ENCODE measurements at regions not wholly inside any gene's neighbourhood (a gene's known extent, or its start where the extent isn't known, plus 50 kb on each side); places are given as distances from the start of the nearest gene placed in this dataset.
A peak's percentile ranks its signal among the peaks of the same experiment; 100 is the strongest.
"Not testable (repeated sequence)": the region's sequence is repeated elsewhere in the genome, so short reads cannot be mapped to it uniquely, and the experiment has no call there.

DNA sequence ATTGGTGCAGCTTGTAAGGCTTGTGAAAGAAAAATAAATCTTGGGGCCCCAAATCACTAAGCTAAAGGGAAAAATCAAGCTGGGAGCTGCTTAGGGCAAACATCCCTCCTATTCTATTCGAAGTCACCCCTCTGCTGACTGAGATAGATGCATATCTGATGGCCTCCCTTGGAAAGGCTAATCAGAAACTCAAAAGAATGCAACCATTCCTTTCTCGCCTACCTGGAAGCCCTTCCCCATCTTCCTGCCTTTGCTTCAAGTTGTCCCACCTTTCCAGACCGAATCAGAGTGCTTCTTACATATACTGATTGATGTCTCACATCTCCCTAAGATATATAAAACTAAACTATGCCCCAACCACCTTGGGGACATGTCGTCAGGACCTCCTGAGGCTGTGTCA lies 240.3 kb downstream of the SKIDA1 start:
- DNase-seq, result no peak

DNA sequence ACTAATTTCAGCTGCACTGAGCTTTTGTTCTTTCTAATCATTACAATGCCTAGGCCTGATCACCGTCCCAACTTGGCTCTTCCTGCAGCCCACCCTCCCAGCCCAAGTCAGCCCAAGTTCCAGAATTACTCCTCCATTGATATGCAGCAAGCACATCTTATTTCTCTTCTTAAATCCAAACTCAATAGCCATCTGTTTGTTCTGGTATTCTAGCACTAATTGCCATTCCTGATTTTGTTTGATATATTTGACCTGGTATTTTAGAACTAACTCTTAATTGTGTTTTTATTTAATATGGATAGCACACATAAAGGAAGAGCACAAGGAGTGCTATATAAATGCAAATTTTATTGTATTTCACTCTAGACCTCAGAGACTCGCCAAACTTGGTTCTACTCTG lies 241.2 kb downstream of the SKIDA1 start:
- DNase-seq, result no peak

DNA sequence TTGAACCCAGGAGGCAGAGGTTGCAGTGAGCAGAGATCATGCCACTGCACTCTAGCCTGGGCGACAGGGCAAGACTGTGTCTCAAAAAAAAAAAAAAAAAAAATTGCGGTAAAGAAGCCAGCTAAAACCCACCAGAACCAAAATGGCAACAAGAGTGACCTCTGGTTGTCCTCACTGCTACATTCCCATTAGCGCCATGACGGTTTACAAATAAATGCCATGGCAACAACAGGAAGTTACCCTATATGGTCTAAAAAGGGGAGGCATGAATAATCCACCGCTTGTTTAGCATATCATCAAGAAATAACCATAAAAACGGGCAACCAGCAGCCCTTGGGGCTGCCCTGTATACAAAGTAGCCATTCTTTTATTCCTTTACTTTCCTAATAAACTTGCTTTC lies 242.4 kb downstream of the SKIDA1 start:
- DNase-seq, result not testable (repeated sequence)

DNA sequence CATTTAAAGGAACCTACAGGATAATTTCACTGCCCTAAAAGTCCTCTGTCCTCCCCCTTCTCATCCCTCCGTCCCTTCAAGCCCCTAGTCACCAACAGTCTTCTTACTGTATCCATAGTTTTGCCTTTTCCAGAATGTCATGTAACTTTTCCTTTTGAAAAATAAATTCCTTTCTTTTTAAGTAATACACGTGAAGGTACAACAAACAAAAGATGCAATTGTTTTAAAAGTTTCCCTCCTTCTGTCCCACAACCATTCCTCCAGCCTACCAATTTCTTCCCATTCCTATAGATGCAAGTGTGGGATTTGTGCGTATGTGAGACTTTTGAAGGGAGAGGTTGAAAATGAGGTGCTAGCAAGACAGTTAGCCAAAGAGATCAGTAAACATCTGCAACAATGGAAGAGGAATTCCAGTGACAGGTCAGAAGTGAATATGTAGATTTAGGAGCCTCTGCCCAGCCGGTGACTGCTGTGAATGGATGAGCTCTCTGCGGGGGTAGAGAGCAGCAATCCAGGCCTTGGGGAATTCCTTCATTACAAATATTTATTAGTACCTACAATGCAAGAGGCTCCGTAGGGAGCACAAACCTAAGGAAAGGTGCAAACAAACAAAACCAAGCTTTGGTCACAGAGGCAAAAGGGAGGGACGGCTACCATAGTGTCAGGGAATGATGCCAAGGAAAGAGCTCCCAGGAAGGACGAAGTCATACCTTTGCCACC lies 243.6 kb downstream of the SKIDA1 start:
- DNase-seq, result no peak

DNA sequence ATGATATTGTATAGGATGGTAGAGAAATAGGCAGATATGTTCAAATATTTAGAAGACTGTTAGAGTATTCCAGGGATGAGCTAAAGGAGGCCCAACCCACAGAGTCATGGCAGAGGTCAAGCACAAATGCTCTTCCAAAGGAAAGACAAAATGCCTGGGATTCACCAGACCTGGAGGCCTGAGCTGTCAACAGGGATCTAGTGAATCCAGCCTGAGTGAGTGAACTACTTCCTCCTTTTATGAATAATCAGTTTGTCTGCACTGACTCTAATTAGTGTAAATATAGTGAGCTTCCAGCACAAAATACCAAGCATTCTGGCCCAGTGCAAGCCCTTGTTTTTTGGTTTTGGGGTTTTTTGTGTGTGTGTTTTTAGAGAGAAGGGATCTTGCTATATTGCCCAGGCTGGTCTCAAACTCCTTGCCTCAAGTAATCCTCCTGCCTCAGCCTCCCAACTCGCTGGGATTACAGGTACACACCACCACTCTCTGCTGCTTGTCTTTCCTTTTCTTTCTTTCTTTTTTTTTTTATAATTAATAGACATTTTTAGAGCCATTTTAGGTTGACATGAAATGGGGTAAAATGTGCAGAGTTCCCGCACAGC lies 244.4 kb downstream of the SKIDA1 start:
- no peak for DNase-seq

DNA sequence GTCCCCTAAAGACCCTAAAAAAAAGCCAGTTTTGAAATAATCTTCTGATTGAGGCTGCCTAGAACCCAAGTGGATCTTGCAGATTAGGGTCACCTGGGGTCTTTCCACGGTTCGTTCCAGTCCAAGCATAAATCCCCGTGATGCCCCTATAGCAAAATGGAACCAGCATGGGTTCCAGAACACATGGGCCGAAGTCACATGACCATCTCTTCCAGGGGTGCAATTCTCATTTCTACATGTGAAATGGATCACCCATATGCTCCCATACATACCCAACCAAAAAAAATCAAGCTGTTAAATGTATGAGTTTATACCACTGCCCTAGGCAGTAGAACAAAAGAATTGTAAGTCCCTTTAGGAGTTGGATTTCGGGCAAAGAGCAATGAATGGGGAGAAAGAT lies 245.4 kb downstream of the SKIDA1 start:
- no peak for DNase-seq

DNA sequence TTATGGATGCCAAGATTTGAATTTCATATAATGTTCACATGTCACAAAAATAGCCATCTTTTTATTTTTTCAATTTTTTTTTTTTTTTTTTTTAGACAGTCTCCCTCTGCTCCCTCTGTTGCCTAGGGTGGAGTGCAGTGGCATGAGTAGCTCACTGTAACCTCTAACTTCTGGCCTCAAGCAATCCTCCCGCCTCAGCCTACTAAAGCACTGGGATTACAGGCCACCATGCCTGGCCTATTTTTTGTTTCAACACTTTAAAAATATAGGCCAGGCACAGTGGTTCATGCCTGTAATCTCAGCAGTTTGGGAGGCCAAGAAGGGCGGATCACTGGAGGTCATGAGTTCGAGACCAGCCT lies 246.3 kb downstream of the SKIDA1 start:
- DNase-seq, result no peak

DNA sequence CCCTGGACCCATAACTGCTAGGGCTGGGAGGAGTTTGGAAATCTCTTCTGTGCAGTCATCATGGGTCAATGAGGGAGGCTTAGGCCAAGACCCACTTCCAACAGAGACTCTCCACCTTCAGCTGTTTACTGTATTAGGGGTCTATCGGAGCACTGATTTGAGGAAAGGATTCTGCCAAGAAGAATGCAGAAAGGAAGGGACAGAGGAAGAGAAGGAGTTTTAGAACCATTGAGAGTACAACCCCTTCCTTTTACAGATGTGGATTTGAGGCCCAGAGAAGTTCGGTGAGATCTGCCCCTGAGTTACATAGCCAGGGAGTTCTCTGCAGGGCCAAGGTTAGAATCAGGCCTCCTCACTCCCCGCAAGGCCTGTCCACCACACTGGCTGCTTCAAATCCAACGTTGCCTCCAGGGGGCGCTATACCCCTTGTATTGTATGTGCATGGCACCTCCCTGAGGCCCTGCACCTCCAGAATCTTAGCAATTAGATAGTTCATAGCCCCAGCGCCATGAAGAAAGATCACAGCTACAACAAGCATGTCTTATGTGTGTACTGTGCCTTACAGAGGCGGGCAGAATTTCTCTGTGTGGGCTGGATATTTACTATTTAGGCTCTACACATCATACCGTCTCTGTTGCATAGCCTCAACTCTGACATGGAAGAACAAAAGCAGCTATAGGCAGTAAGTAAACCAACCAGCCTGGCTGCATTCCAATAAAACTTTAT lies 246.8 kb downstream of the SKIDA1 start:
- peak; percentile 3 for DNase-seq

DNA sequence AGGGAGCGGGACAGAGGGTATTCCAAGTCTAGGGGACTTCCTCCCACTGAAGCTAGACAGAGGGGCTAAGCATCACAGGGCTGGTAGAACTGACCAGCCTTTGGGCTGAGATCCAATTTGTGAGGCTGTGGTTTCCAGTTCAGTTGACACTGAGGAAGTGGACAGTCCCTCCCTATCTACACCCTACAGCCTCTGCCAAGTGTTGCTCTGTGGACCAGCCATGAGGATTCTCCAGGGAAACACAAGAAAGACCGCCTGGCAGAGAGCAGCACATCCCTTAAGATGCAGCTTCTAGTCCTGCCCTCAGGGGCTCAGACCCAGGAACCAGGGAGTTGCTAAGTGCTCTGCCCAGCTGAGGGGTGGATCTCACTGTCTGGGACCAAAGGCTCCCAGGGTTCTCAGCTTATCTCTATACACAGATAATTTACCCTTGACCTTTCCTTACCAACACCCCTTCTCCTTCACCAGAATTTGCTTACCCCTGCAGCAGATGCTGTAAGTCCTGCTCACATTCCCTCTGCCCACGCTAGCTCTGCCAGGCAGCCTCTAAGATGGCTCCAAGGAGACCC lies 252.0 kb downstream of the SKIDA1 start:
- DNase-seq, result no peak

DNA sequence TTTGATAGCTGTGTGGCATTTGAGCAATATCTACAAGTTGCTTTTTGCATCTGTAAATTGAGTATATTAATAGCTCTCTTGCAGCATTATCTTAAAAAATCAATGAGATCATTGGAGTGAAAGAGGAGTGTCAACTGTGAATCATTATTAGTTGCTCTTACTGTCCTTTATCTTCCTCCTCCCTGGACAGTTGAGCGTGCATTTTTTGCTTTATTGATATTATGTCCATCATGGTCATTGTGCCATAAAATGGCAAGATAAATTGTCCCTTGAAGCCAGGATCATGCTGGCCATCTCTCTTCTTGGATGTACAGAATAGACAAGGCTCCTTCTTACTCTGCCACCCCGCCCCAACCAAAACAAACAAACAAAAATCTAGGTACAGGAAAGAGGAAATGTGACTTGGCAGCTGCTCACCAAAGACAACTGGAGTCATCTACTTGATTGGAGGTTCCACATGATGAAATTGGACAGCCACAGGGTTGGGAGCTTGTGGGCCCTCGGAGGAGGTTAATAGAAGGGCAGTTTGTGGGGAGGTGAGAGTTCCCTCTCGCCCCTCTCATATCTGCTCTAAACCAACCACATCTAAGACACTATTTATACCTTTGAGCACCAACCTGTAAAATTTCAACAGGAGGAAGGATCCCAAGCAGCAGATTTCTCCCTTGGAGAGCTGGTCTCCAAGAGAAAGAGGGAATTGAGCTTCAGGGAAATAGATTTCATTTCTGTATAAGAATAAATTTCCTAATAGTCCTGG lies 252.7 kb downstream of the SKIDA1 start:
- DNase-seq, result no peak

DNA sequence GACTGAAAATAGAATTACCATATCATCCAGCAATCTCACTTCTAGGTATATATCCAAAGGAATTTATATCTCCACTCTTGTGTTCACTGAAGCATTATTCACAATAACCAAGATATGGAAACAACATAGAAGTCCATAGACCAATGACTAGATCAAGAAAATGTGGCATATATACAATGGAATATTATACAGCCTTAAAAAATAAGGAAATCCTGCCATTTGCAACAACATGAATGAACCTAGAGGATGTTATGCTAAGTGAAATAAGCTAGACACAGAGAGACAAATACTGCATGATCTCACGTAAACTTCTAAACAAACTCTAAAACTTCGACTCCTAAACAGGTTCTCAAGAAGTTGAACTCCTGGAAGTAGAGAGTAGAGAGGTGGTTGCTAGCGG lies 254.5 kb downstream of the SKIDA1 start:
- no peak for DNase-seq

DNA sequence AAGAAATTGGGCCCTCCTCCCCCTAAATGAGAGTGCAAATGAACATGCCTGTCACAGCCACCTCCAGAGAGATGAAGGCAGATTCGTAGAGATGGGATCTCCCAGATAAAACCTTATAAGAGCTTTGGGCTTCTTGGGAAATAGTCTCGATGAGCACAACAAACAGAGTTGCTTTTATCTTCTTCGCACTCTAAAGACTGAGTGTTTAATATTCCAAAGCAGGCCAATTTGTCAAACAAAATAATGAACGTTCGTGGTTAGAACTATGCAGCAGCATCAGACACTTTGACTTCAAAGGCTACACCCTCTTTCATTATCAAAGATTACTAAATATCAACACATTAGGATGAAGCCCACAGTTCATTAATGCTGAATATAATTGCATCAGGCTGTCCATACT lies 256.2 kb downstream of the SKIDA1 start:
- no peak for DNase-seq

DNA sequence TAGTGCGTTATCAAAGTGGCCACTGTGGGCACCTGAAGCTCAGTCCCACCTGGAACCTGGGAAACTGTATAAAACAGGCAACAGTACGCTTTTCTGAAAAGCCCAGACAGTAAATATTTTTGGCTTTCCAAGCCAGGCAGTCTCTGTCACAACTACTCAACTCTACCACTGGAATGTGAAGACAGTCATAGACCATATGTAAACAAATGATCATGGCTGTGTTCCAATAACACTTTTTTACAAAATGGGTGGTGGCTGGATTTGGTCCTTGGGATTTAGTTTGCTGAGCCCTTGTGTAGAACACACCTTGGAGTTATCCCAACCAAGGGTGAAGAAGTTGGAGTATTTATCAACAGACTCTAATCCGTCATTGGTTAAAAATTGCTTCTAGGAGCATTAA lies 259.9 kb downstream of the SKIDA1 start:
- DNase-seq, result no peak

DNA sequence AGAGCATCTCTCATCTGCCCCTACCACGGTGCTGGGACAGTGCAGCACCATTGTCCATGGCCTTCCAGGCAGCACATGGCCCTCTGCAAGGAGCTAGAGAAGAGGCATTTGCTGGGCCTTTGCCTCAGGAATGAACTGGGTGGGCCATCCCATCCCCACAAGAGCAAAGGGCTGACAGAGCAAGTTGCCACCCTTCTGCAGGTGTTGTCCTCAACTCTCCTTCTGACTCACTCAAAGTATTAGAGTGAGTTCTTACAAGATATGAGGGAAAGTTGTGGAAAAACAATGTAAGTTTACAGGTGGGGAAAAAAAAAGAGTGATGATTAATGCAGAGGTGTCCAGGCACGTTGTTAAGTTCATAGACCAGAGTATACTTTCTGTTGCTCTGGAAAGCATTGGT lies 261.2 kb downstream of the SKIDA1 start:
- no peak for DNase-seq

DNA sequence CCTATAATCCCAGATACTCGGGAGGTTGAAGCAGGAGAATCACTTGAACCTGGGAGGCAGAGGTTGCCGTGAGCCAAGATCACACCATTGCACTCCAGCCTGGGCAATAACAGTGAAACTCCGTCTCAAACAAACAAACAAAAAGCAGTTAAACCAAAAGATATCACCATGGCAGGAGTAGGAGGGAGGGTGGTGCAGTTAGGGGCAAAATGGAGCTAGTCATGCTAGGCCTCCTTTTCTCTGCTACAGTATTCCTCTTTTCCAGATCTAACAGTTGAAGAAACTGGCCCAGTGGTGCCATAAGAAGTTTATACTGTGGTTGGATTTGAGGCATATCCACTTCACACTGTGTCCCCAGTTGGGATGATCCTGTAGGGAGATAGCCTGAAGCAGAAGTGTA lies 261.6 kb downstream of the SKIDA1 start:
- no peak for DNase-seq

DNA sequence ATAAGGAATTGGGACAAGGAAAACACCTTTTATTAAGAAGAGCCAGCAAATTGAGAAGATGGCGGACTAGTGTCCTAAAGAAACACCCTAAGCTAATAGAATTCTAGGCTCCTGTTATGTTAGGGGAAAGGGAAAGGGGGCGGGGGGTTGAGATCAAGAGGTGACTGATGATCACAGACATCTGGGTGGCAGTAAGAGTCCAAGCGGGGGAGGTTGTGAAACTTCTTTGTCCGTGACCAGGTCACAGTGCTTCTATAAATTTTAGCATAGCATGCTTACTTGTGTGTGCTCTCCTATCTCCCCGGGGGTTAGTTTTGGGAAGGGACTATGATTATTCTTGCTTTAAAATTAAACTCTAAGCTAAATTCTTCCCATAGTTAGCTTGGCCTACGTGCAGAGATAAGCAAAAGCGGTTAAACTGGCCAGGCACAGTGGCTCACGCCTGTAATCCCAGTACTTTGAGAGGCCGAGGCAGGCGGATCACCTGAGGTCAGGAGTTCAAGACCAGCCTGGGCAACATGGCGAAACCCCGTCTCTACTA lies 262.1 kb downstream of the SKIDA1 start:
- no peak for DNase-seq

DNA sequence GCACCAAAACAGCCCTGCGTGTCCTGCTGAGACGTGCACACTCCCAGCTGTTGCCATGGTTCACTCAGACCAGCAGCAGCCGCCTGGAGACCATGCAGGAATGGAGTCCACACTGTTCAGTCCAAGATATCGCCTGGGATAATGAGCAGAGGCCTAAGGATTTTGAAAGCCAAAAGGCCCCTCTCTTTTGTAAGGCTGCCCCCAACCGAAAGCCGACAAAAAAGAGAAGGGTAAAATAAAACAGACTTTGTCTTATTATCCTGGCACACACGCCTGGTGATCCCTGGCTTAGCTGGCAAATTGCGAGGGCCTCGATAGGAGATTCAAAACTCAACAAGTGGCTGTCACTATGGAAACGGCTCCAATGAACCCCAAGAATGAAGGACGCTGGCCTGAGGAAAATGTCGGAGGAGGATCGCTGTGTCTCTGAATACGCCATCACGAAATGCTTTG lies 263.6 kb downstream of the SKIDA1 start:
- no peak for DNase-seq

DNA sequence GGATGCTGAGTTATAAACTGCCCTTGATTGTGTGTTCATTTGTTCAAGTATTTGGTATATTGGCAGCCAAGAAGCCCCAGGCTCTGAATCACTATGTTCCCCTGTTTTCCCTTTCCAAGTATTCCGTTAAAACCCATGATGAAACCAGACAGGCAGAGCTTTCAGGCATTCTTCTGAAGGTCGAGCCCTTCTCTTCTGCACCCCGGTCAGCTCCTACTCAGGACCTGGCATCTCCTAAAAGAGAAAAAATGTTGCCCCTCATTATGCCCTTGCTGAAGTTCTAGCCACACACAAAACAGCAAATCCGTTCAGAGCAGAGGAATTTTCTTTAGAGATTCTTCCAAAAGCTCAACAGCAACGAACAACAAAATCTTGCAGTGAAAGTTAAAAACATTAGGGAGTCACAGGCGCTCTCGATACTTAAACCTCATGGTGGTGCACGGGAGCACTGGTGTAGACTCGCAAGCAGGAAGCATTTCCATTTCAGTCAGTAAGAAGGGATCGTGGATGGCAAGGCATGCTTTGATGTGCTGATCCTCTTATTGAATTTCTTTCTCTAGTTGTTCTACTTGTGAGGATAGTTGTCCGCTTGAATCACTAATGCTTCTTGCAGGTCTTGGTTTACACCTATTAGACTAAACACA lies 264.9 kb downstream of the SKIDA1 start:
- DNase-seq, result no peak

DNA sequence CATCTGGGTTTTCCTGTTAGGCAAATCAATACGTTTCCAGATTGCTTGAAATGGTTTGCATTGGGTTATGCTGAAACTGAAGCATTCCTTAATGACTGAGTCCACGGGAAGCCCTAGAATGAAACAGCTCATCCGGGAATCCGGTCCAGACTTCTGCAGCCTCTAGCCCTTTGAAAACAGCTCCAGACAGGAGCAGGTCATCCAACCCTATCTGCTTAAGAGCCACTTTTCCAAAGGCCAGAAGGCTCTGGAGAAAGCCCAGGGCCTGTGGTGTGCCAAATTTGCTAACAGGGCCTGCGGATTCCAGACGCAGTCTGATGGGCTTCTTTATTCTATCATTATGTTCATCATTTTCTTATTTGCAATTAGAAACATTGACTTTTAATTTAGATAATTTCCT lies 265.4 kb downstream of the SKIDA1 start:
- DNase-seq, result no peak

DNA sequence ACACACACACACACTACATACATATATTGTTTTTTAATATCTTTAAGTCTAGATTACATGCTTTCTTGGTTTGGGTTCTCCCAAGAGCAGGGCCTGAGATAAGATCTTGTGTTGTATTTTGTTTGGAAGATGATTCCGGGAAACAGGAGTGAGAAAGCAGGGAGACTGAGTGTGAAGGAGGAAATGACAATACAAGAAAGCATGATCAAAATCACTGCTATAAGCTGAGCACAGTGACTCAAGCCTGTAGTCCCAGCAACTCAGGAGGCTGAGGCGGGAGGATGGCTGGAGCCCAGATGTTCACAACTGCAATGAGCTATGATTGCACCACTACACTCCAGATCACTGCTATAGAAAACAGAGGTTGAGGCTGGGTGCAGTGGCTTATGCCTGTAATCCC lies 267.6 kb downstream of the SKIDA1 start:
- no peak for DNase-seq

DNA sequence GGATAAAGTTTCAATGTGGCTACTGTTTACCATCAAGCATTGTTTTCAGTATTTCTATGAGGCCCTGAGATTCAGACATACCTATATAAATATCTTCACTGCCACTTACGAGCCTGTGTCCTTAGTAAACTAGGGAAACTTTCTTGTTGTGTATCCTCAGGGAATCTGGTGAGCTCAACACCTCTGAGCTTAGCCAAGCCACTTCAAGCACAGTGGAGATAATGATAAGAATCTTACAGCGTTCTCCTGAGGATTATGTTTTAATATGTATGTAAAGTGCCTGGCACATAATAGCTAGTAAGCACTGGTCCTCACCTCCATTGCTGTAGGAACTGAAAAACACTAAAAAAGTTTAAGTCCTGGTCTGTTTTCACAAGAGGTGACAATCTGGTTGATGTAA lies 268.3 kb downstream of the SKIDA1 start:
- DNase-seq, result no peak

DNA sequence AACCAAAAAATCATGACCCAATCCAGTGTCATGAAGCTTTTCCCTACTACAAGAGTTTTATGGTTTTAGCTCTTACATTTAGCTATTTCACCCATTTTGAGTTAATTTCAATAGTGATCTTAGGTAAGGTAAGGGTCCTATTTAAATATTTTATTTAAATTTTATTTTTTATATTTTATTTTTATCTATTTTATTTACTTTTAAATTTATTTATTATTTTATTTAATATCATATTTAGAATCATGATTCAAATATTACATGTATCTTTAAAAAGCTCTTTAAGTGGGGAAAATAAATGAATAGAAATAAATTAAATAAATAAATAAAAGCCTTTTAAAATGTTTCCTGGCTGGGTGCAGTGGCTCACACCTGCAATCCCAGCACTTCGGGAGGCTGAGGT lies 276.0 kb downstream of the SKIDA1 start:
- DNase-seq, result no peak

DNA sequence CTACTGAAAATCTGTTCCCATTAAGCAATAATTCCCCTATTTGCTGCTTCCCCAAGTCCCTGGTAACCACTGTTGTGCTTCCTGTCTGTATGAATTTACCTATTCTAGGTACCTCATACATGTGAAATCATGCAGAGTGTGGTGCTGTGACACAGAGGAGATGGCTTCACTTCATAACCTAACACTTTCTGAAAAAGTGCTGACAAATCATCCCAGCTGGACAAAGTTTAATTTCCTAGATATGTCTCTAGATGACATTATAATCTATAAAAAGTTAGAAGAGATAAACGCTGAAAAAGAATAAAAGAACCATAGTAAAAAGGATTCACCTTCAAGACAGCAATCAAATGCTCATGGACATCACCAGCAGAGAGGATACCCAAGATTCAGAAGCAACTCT lies 277.9 kb downstream of the SKIDA1 start:
- no peak for DNase-seq
